ENCODE measurements at regions not wholly inside any gene's neighbourhood (a gene's known extent, or its start where the extent isn't known, plus 50 kb on each side); places are given as distances from the start of the nearest gene placed in this dataset.

DNA sequence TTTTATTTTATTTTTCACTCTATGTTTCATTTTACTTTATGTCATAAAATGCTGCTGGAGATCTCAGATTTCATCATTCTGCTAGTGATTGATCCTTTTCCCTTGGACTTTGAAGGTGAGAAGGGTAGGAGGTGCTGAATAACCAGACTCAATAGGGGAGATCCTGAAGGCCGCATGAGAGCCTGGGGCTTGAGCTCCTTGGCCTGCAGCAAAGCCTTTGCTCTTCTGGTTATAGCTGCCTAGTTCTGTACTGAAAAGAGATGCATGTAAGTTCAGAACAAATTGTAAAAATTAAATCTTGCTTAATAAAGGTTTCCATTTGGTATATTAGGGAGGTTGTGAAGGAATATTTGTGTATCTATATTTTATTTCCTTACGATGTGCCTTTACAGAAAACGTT is 430.2 kb downstream of the QKI start:
- no peak for DNase-seq

DNA sequence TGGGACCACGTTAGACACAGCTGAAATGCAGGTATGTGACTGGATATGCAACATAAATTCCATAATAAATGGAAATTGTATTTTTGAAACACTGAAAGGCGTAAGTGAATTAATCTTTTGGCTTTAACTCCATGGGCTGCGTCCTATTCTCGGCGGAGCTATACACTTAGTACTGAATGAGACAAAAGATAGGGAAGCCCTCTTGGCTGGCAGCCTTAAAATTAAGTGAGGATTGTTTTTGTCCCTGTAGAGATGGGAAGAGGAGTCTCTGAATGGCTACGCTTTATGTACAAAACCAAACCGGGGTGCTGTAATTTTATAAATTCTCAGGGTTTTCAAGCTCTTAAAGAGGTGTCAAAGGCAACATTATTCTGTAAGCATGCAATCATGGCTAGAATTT is 429.8 kb downstream of the QKI start:
- no peak for DNase-seq

DNA sequence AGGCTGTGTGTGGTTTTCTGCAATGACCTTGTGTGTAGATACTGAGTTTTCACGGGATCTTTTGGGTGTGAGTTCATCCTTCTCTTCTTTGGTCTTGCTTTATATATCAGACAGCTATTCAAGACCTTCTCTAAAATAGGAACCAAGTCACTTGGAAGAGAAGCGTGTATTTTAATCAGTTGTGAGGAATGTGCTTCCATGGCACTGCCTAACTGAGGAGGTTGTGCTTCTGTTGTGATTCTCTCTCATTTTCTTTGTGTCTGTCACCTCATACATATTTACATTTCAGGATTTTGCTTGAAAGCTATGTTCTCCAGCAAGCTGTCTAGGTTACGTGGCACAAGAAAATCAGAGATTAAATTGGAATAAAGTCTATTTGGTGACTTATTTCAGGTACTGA is 428.7 kb downstream of the QKI start:
- no peak for DNase-seq

DNA sequence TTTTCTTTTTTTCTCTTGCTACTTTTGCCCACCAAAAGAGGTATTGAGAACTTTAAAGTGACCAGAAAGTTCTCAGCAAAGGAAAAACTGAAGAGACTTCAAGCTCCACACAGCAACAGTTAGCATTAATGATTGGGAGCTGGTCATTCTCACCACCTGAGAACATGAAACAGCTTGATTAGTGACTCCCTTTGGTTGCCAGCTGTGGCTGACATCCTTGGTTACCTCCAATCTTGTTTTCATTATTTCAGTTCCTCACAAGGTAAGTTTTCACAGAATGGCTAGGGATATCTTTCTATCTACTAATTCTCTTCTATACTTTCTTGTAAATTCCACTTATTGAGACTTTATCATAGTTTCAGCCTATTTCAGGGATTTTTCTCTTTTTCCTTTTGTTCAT is 427.9 kb downstream of the QKI start:
- DNase-seq, result no peak

GRCh38 chr6:163841733-163842132 is 427.2 kb downstream of the QKI start:
- no peak for DNase-seq

DNA sequence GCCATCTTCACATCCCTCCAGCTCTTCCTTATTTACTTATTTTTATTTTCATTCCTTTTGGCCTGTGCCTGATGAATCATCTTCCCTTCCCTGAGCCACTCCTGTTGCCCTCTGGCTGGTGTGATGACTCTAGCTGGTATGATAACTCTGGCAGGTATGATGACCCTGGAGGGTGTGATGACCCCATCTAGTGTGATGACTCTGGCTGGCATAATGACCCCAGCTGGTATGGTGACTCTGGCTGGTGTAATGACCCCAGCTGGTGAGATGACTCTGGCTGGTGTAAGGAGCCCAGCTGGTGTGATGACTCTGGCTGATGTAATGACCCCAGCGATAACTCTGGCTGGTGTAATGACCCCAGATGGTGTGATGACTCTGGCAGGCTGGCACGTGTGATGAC is 426.8 kb downstream of the QKI start:
- DNase-seq, result no peak

DNA sequence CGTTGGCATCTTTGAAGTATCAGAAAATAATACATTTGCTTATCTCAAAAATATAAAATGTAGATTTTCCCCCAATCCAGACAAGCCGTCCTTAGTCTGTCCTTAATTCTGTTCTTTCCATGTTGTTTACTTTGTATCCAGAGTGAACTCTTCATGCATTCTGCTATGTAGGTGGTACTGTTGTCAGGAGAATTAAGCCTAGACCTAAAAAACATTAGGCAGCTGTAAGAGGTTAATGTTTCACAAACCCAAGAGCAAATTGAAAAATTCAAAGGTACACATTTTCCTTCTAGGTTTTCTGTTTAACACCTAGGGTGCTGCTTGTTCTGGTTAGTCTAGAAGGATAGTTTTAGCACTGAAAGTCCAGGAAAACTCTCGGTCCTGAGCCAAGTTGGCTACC is 426.4 kb downstream of the QKI start:
- DNase-seq, result no peak

- DNase-seq, result no peak
Observed at GRCh38 chr6:163839296-163839695, 424.8 kb downstream of the QKI start.

DNA sequence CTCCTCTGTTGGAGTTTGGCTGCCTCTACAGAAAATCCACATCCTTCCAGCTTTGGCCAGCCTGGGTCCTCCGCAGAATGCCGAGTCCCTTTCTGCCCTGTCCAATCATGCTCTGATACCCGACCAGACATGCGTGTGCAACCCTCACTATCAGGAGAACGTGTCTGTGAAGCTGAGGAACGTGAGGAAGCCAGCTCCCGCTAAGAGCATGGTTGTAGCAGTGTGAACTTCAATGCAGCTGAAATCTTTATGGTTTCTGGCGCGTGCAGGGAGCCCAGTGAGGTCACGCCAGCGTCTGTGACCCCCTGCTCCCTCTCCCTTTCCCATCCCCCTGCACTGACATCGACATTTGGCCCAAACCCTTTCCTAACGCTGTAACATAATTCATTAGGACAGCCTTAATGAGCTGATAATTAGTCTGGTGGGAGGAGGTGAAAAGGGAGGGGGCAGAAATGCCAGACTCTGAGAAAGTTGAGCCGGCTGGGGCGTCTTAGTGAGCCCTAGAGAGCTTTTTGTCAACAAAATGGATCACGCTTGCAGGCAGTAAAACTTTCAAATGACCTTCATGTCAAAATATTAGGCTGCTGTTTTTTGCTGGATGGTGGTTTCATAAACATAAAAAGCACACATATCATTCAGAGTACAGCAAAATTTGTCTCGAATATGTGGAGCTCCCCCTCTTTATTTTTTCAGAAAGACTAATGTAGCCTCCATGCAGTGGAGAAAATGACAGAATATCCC is 423.3 kb downstream of the QKI start:
- no peak for DNase-seq

DNA sequence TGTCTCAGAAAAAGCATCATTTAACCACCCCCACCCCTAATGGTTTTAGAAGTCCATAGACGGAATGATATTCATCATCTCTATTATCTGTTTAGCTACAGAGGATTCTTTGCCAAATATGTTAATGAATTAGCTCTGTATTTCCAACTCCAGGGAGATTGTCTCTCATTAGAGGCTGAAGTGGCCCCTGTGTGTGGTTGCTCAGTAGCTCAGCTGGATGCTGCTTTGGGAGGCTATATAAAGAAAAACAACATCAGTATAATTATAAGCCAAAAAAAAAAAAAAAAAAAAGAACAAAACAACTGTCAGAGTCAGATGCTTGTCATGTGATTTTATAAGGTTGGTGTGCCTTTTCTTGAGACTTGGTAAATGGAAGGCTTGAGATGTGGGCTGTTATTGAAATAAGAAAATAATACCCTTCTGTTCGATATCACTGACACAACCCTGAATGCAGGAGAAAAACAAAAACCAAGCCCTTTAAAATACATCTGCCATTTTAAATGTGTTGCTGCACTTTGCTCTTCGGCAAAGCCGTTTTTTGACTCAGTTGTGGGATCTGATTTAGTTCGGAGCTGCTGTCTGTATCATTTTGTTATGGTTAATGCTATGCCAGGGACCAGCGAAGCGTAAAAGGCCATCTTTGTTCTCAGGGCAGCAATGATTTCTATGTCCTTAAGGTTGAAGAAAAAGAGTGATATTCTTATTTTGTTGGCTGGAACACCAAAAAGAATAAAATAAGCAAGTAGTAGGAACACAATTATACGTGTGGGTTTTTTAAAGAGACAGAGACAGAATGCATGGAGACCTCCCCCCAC is 422.6 kb downstream of the QKI start:
- no peak for DNase-seq

DNA sequence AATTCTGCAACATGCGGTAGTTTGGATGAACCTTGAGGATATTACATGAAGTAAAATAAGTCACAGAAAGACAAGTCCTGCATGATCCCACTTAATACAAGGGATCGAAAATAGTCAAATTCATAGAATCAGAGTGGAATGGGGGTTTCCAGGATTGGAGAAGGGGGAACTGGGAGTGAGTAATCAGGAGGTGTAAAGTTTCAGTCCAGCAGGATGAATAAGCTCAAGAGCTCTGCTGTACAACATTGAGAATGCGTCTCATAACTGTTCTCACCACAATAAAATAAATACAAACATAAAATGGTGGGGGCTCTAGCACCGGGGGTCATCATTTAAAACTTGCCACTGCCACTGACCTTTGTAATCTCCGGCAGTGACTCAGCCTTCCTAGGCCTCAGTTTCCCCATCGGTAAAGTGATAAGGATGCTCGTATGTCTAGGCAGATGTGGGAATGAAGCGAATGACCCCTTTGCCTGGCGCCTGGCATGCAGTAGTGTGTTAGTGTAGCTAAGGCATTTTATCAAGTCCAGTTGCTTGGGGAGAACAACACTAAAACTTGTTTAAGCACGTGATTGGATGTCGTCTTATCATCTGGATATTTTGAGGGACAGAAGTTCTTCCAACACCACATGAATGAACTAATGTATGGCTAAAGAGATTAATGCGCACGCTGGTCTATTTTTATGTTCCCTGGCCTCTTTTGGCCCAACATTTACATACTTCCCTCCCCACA is 421.1 kb downstream of the QKI start:
- DNase-seq, result no peak

DNA sequence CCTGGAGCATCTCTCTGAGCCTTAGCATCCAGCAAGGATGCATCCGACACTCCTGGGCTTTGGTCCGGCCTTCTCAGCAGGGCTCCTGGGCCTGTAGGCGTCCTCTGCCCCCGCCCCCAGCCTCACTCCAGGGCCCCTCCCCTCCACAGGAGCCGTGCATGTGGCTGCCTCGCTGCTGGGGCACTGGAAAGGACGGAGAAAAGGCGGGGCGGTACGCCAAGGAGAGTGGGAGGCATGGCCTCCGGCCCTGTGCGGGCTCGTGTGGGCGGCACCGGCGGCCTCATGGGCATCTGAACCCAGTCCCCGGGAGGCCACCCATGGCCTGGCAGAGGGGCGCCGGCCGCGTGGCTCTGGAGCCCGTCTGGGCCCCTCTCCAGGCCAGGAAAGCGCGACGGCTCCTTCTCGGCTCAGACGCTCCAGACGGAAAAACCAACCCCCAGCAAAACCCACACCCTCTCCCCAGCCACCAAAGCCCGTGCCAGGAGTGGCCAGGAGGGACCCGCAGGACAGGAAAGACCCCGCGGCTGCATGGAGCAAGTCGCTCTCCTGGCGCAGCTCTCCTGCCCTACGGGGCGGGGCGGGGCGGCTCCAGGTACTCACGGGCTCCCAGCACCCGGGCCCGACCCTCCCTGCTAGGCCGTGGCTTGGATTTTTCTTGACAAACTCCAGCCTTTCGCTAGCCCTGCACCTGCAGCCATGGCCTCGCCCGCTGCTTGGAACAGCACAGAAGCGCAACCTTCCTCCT is 419.9 kb downstream of the QKI start:
- DNase-seq, result no peak

- DNase-seq, result no peak
Observed at GRCh38 chr6:163831736-163832135, 417.2 kb downstream of the QKI start.

DNA sequence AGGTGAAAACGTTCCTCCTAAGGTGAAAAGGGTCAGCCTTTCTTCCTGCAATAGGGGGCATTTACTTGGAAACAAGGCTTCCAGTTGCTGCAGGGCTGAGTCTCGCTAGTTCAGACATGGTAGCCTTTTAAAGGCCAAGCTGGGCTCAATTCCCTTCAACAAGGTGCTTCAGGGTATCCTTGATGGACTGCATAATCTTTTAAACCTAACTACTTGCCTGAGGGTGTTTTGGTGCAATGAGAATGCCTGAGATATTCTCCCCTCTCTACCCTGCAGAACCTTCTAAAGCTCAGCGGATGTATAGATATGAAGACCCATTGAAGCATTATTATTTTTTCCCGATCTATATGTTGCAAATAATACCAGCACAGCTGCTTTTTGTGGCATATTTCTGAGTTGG is 416.1 kb downstream of the QKI start:
- no peak for DNase-seq

DNA sequence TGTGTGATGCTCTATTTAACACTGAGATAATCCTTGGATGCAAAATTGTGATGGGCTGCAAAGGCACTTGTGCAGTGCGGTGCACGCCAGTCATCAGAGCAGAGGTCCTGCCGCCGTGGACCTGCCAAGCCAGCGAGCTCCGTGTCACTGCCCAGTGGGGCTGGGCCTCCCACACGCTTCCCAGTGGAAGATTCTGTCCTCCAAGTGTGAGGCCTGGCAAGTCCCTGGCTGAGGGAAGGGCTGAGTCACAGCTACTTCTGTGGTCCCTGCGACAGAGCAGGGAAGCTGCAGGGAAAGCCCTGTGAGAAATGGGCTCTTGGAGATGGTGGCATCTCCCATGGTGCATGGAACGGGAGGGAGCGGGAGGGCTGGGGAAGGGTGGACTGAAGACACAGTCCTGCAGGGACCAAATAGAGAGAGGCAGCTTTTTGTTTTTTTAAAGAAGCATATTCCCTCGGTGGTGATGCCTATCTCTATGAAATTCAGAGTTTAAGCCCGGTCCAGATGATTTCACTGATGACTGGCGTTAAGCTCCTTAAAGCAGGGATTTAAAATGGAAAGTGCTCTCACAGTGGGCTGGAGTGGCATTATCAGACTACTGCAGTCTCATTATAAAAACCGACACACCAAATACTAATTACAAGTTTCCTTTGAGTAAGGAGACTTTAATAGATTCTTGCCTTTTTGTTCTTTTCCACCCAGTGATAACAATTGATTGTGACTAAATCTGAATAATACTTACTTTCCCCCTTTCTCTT is 413.7 kb downstream of the QKI start:
- DNase-seq, result no peak

DNA sequence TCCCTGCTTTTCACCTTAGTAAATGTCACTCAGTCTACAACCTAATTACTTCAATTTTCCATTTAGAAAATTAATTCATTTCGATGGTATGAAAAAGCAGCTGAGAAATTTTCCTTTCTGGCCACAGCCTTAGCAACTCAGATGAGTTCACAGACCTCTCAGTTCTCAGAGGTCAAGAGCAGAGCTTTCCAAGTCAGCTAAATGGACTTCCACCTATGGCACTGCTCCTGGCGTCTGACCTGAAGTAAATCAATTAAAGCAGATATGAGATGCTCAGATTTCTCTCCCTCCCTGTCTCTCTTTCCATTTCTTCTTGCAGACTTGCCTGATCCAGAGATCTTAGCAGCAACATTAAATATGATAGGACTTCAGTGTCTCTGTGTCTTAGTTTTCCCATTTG is 412.6 kb downstream of the QKI start:
- no peak for DNase-seq

DNA sequence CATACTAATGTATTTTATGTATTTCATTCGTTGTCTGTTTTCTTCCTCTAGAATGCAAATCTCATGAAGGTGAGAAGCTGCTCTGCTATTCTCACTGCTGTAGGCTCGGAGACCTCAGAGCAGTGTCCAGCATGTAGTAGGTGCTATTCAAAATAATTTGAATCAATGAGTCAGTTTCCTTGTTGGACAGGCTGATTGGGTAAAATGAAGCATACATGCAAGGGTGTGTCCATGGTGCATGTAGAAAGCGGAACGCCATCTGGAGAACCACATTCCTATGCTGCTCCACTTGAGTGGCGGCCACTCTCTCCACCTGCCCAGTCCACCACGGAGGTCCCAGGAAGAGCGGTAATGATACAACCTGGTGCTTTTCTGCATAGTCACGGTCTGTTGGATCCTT is 412.1 kb downstream of the QKI start:
- DNase-seq, result no peak

DNA sequence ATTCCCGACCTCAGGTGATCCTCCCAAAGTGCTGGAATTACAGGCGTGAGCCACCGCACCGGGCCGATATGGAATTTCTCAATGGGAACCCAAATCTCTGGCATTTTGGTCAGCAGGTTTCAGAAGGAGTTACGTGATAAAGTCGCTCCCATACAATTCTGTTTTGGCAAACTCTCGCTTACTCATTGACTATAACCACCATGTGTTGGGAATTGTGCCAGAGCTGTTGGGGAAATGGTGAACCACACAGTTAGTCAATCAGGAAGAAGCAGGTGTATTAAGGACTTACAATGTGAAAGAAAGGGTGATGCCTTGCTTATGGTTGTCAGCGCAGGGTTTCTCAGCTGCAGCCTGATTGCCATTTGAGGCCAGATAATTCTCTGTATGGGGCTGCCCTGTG is 410.5 kb downstream of the QKI start:
- no peak for DNase-seq

- DNase-seq, result no peak
Observed at GRCh38 chr6:163823577-163823976, 409.1 kb downstream of the QKI start.

GRCh38 chr6:163820745-163821458 is 406.4 kb downstream of the QKI start:
- no peak for DNase-seq

DNA sequence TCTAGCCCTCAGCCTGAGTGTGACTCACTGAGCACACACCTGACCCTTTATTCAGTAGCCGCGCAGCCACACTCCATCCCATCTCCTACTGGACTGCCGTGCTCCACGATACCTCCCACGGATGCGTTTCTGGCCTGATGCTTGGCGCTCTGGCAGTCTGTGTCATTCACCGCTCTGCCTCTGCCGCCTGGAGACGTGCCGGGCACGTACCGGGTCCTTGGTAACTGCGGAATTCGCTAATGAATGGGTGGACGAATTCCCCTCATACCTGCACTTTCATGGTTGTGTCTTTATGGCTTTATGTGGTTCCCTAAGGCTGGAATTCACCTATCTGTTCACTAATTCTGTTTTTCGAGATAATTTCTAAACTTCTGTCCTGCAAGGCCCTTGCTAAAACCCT is 405.7 kb downstream of the QKI start:
- DNase-seq, result no peak

GRCh38 chr6:163818719-163819118 is 404.2 kb downstream of the QKI start:
- no peak for DNase-seq
